HL-60 (cell line): ENCODE measurements at regions not wholly inside any gene's neighbourhood (a gene's known extent, or its start where the extent isn't known, plus 50 kb on each side); places are given as distances from the start of the nearest gene placed in this dataset.
"Not testable (repeated sequence)": the region's sequence is repeated elsewhere in the genome, so short reads cannot be mapped to it uniquely, and the experiment has no call there.

Experiments used
- DNase-seq, 2 experiments: peaks; one replicate each; pipeline ENCODE4 v3.0.0-alpha.2; 2010 to 2020; ENCODE audit warnings: low read depth in 1 of 2, low spot score in 1 of 2
- H3K27ac ChIP-seq: fragments of 250-450 bp; sonication (Bioruptor Pico); replicated peaks from 2 replicates; pipeline ENCODE4 v1.5.1; 2020; ENCODE audit warnings: mild to moderate bottlenecking, moderate library complexity
- H3K27me3 ChIP-seq: fragments of 250-450 bp; sonication (Bioruptor Pico); 2 replicates; pipeline ENCODE4 v1.5.1; 2021; ENCODE audit warnings: mild to moderate bottlenecking, moderate library complexity; ENCODE audit not compliant: insufficient read depth, poor library complexity, severe bottlenecking
- H3K4me3 ChIP-seq: replicated peaks from 2 replicates; pipeline ENCODE4 v1.5.1; 2011; ENCODE audit warnings: mild to moderate bottlenecking, control low read depth, low read length; ENCODE audit not compliant: insufficient read depth
- GABPA ChIP-seq: IDR thresholded peaks from 2 replicates; pipeline ENCODE4 v1.6.1; 2012; ENCODE audit warnings: low read depth
- POLR2AphosphoS5 ChIP-seq: IDR thresholded peaks from 2 replicates; pipeline ENCODE4 v1.6.1; 2012; ENCODE audit warnings: low read depth
- SPI1 ChIP-seq: IDR thresholded peaks from 2 replicates; pipeline ENCODE4 v1.6.1; 2012; ENCODE audit warnings: low read depth, mild to moderate bottlenecking, borderline replicate concordance
- TF ChIP-seq, protein P1 (sequence below): IDR thresholded peaks from 2 replicates; pipeline ENCODE4 v1.6.1; 2012; ENCODE audit warnings: low read depth; ENCODE audit not compliant: insufficient replicate concordance
- TF ChIP-seq, protein P2 (sequence below): IDR thresholded peaks from one replicate; pipeline ENCODE4 v1.5.1; 2011; ENCODE audit warnings: low read length, control low read depth, inconsistent platforms; ENCODE audit not compliant: insufficient read depth

DNA sequence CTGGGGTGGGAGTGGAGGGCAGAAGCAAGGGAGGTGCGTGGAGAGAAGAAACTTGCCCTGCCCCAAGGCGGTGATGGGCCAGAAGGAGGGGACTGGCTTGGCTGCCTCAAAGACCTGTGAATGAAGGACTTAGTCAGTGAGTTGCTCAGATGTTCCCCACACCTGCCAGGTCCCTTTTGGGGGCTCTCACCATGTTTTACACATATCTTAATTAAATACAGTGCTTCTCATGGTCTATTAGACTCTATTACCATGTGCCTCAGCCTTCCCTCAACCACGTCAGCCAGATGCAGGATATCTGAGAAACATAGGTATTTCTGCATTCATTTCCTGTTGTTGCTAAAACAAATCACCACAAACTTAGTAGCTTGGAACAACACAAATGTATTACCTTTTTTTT, 429.5 kb downstream of the BUD13 start:
- no peak for DNase-seq
- H3K27ac ChIP-seq = no peak overlapping the region
- TF ChIP-seq, protein P1, sequence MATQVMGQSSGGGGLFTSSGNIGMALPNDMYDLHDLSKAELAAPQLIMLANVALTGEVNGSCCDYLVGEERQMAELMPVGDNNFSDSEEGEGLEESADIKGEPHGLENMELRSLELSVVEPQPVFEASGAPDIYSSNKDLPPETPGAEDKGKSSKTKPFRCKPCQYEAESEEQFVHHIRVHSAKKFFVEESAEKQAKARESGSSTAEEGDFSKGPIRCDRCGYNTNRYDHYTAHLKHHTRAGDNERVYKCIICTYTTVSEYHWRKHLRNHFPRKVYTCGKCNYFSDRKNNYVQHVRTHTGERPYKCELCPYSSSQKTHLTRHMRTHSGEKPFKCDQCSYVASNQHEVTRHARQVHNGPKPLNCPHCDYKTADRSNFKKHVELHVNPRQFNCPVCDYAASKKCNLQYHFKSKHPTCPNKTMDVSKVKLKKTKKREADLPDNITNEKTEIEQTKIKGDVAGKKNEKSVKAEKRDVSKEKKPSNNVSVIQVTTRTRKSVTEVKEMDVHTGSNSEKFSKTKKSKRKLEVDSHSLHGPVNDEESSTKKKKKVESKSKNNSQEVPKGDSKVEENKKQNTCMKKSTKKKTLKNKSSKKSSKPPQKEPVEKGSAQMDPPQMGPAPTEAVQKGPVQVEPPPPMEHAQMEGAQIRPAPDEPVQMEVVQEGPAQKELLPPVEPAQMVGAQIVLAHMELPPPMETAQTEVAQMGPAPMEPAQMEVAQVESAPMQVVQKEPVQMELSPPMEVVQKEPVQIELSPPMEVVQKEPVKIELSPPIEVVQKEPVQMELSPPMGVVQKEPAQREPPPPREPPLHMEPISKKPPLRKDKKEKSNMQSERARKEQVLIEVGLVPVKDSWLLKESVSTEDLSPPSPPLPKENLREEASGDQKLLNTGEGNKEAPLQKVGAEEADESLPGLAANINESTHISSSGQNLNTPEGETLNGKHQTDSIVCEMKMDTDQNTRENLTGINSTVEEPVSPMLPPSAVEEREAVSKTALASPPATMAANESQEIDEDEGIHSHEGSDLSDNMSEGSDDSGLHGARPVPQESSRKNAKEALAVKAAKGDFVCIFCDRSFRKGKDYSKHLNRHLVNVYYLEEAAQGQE = no peak
- no peak for TF ChIP-seq GABPA
- TF ChIP-seq, protein P2, sequence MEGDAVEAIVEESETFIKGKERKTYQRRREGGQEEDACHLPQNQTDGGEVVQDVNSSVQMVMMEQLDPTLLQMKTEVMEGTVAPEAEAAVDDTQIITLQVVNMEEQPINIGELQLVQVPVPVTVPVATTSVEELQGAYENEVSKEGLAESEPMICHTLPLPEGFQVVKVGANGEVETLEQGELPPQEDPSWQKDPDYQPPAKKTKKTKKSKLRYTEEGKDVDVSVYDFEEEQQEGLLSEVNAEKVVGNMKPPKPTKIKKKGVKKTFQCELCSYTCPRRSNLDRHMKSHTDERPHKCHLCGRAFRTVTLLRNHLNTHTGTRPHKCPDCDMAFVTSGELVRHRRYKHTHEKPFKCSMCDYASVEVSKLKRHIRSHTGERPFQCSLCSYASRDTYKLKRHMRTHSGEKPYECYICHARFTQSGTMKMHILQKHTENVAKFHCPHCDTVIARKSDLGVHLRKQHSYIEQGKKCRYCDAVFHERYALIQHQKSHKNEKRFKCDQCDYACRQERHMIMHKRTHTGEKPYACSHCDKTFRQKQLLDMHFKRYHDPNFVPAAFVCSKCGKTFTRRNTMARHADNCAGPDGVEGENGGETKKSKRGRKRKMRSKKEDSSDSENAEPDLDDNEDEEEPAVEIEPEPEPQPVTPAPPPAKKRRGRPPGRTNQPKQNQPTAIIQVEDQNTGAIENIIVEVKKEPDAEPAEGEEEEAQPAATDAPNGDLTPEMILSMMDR = no peak
- TF ChIP-seq SPI1 = no peak
- TF ChIP-seq POLR2AphosphoS5 = no peak
- no peaks in the 10 kb centered on the region for H3K27me3 ChIP-seq
- H3K4me3 ChIP-seq = no peak overlapping the region

DNA sequence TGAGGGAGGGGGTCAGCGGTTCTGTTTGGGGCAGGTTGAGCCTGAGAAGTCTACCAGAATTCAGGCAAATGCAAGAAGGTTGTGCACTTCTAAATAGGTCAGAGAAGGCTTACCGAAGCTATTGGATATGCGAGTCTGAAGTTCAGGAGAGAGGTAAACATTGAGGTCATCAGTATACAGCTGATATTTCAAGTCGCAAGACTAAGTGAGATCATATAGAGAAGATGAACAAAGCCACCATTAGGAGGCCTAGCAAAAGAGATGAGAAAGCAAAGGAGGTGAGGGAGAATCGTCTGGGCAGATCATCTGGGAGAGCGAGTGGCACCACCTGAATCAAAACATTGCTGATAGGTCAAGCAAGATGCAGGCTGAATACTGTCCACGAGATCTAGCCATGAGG, 430.6 kb downstream of the BUD13 start:
- Histone ChIP-seq H3K27me3 (no peaks in the 10 kb centered on the region), H3K4me3 (no peak overlapping the region), H3K27ac (no peak overlapping the region)
- TF ChIP-seq POLR2AphosphoS5 (no peak), GABPA (no peak), SPI1 (no peak)
- TF ChIP-seq, protein P1 = no peak
- TF ChIP-seq, protein P2 = no peak
- no peak for DNase-seq

DNA sequence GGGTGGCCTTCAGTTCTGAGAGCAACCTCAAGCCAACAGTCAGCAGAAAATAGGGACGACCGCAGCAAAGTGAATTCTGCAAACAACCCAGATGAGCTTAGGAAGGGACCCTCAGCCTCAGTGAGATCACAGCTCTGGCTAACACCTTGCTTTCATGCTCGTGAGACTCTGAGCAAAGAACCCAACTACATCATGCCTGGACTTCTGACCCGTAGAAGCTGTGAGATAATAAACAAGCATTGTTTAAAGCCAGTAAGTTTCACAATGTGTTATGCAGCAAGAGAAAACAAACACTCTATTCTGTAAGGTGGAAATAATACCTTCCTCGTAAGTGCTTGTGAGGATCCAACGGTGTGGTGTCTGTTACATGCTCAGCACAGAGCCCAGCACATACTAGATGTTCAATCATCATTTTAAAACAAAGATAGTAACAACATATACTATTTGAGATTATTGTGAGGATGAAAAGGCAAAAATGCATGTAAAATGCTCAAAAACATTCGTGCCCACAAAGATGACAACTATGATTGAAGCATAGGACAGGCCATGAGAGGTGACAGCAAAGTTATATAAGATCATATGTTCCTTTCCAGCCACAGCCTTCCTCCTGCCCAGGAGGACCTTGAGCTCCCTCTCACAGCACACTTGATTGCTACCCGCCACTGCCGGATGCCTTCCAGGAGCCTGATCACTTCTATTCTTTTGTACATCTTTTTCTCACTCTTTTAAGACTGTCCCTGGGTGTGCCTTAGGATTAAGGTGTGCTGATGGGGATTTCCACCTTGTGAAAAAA, 433.3 kb downstream of the BUD13 start:
- no peak for TF ChIP-seq GABPA
- no peak for TF ChIP-seq SPI1
- TF ChIP-seq, protein P1 = no peak
- TF ChIP-seq, protein P2 = no peak
- no peak for TF ChIP-seq POLR2AphosphoS5
- Histone ChIP-seq H3K27ac (no peak overlapping the region), H3K4me3 (no peak overlapping the region), H3K27me3 (no peaks in the 10 kb centered on the region)
- no peak for DNase-seq

DNA sequence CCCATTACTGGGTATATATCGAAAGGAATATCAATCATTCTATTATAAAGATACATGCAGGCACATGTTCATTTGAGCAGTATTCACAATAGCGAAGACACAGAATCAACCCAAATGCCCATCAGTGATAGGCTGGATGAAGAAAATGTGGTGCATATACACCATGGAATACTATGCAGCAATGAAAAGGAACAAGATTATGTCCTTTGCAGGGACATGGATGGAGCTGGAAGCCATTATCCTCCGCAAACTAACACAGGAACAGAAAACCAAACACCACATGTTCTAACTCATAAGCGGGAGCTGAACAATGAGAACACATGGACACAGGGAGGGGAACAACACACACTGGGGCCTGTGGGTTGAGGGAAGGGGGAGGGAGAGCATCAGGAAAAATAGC, 434.3 kb downstream of the BUD13 start:
- not testable (repeated sequence) for H3K4me3 ChIP-seq, H3K27me3 ChIP-seq, DNase-seq, H3K27ac ChIP-seq
